ENCODE measurements at regions not wholly inside any gene's neighbourhood (a gene's known extent, or its start where the extent isn't known, plus 50 kb on each side); places are given as distances from the start of the nearest gene placed in this dataset.

DNA sequence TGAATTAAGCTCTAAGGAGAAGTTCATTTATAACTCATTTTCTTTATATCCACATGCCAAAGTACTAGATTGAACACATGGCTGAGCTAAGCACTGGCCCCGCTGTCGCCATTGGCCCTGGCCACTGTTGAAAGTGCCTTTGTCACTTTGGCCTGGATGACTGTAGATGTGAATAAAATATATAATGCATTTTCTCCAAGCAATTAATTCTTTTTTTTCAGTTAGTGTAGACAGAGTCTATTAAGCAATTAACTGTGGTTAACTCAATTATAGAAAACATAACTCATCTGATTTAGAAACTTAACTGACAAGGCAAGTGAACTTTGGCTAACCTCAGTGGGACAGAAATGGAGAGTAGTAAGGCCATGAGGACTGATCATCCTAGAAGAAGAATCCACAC lies 965.6 kb downstream of the EFNB2 start:
- intact Hi-C loops (cut with DNase I; ENCODE audit: low total_unique reads): no loop called here
- no peak for DNase-seq
- TF ChIP-seq, protein P1, sequence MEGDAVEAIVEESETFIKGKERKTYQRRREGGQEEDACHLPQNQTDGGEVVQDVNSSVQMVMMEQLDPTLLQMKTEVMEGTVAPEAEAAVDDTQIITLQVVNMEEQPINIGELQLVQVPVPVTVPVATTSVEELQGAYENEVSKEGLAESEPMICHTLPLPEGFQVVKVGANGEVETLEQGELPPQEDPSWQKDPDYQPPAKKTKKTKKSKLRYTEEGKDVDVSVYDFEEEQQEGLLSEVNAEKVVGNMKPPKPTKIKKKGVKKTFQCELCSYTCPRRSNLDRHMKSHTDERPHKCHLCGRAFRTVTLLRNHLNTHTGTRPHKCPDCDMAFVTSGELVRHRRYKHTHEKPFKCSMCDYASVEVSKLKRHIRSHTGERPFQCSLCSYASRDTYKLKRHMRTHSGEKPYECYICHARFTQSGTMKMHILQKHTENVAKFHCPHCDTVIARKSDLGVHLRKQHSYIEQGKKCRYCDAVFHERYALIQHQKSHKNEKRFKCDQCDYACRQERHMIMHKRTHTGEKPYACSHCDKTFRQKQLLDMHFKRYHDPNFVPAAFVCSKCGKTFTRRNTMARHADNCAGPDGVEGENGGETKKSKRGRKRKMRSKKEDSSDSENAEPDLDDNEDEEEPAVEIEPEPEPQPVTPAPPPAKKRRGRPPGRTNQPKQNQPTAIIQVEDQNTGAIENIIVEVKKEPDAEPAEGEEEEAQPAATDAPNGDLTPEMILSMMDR (IDR thresholded peaks at IDR 0.05): no peak
- no peaks in the 10 kb centered on the region for H3K27me3 ChIP-seq
- no peaks in the 10 kb centered on the region for H3K9me3 ChIP-seq
- no peaks in the 10 kb centered on the region for H3K36me3 ChIP-seq
- no peak overlapping the region for H3K27ac ChIP-seq
- H3K4me1 ChIP-seq: peaks cover 0 to 4% (median 0%) of the 10 kb centered on the region in 4 donors
- H3K4me3 ChIP-seq: no peak overlapping the region

DNA sequence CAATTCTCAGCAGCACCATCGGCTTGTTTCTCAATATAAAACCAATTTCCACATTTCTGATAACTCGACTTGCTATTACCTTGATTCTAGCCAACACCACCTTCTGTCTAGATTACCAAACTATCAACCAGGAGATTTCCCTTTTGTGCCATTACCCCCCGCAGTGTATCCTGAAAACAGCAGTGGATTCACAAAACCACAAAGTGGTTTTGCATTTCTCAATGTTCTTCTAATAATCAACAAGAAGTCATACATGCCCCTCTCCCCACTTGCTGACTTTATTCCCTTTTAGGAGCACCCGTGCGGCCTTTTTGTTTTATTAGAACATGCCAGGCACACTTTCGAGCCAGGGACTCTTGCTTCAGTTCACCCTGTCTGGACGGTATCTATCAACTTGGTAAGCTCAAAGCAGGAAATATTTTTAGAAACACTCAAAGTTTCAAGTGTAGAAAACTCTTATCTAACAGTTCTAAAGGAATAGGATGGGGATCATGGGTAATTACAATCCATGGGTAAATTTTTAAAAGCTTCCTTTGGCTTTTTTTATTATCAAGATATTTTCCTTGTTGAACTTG lies 967.4 kb downstream of the EFNB2 start:
- Histone ChIP-seq H3K27me3 (no peaks in the 10 kb centered on the region), H3K36me3 (no peaks in the 10 kb centered on the region), H3K4me3 (no peak overlapping the region), H3K9me3 (no peaks in the 10 kb centered on the region), H3K27ac (no peak overlapping the region), H3K4me1 (peaks cover 0 to 4% (median 0%) of the 10 kb centered on the region in 4 donors)
- intact Hi-C loops (cut with DNase I; ENCODE audit: low total_unique reads): no loop called here
- DNase-seq: no peak
- TF ChIP-seq, protein P1 (IDR thresholded peaks at IDR 0.05): no peak

DNA sequence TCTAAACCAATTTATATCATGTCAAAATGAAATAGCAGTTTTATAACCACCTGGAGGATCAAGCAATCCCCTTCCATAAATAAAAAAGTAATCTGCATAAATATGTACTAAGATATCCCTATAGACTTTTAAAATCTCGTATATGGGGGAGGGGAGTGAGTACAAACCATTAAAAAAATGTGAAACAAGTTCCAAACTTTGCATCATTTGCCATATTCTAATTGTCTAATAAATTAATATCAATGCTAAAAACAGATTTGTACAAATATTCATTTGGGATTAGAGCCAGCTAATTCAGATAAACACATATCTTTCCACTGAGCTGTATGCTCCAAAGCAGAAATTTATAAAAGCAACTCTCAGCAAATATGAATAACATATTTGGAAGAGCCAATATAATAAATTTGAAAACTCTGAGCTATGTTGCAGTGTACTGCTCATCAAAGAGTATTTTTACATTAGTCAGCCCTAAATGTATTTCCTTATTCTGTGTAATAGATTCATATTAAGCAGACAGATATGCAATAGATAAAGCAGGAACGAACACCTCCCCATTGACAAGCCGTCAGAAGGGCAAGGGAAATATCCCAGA lies 970.2 kb downstream of the EFNB2 start:
- H3K9me3 ChIP-seq: no peaks in the 10 kb centered on the region
- no peak for DNase-seq
- H3K4me3 ChIP-seq: no peak overlapping the region
- intact Hi-C loops (cut with DNase I; ENCODE audit: low total_unique reads): no loop called here
- H3K27ac ChIP-seq: no peak overlapping the region
- no peaks in the 10 kb centered on the region for H3K27me3 ChIP-seq
- H3K36me3 ChIP-seq: no peaks in the 10 kb centered on the region
- H3K4me1 ChIP-seq: peaks cover 0 to 4% (median 0%) of the 10 kb centered on the region in 4 donors
- TF ChIP-seq, protein P1 (IDR thresholded peaks at IDR 0.05): no peak

DNA sequence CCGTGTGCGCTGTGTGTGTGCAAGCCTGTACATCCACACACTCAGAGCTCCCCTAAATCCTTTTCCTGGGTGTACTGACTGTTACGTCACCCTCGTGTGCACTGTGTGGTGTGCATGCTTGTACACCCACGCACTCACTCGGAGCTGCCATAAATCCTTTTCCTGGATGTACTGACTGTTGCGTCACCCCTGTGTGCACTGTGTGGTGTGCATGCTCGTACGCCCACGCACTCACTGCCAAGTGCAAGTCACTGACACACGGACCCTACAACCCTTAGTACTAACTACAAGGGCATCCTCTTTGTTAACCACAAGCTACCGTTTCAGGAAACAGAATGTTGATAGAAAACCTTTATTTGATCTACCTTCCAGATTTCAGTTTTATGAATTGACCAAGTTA lies 983.4 kb downstream of the EFNB2 start:
- Histone ChIP-seq H3K27ac (no peak overlapping the region), H3K4me1 (no peaks in the 10 kb centered on the region), H3K27me3 (no peaks in the 10 kb centered on the region), H3K36me3 (no peaks in the 10 kb centered on the region), H3K9me3 (no peaks in the 10 kb centered on the region), H3K4me3 (no peak overlapping the region)
- intact Hi-C loops (cut with DNase I; ENCODE audit: low total_unique reads): no loop called here
- no peak for DNase-seq
- TF ChIP-seq, protein P1 (IDR thresholded peaks at IDR 0.05): no peak

DNA sequence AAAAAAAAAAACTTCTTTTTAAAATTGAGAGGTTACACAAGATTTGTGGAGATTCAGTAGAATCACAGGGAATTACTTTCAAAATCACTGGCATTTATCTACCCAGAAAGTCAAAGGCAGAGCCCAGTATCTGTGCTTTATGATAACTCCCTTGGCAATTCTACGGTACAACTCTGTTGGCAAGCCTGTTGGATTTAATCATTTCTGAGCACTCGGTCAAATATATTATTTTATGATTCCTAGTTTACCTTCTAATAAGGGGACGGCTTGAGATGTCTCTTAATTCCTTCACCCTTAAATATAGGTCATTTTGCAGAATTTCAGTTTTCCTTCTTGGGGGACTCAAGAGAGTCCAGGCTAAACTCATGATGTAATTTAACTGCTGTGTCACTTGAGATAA lies 987.6 kb downstream of the EFNB2 start:
- no peak overlapping the region for H3K27ac ChIP-seq
- H3K27me3 ChIP-seq: no peaks in the 10 kb centered on the region
- H3K4me3 ChIP-seq: no peak overlapping the region
- DNase-seq: no peak
- H3K9me3 ChIP-seq: no peaks in the 10 kb centered on the region
- H3K4me1 ChIP-seq: no peaks in the 10 kb centered on the region
- TF ChIP-seq, protein P1 (IDR thresholded peaks at IDR 0.05): no peak
- H3K36me3 ChIP-seq: no peaks in the 10 kb centered on the region
- intact Hi-C loops (cut with DNase I; ENCODE audit: low total_unique reads): no loop called here
